ENCODE measurements at regions not wholly inside any gene's neighbourhood (a gene's known extent, or its start where the extent isn't known, plus 50 kb on each side); places are given as distances from the start of the nearest gene placed in this dataset.

DNA sequence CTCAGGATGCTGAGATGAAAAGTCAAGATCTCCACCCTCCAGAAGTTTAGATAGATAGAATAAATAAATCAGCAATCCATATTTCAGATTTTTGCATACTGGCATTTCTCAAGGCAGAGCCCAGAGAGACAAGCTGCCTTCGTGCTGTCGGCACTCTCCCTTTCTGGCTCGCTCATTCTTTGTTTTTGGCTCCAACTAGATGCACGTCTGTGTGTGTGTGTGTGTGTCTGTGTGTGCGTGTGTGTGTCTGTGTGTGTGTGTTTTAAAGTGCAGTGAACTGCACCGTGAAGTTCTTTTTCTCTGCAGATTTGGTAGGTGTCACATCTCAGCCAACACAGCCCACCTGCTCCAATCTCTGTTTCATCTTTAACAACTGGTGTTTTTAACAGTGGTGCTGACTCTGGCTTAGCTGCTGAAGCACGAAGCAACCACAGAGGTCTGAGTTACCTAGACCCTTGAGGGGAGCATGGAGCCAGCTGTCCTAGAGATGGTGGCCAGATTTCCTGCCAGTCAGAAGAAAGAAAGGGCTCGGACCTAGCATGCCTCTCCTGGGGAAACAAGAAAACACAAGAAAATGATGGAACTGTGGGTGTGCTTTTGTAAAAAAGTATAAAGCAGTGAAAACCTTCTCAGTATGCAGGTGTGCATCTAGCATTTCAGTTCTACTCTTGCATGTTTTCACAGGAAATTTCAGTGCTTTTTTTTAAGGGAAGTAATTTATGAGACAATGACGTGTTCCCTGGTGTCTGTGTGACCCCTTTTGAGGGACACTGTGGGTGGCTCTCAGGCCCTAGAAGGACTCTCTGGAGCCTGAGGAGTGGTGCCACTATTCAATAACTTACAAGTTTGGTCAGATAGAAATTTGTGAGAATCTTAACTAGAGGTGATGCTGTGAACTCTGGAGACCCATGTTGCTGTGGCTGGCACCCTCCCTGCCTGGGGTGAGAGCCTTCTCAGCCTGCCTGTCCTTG, 364.3 kb downstream of the RNF144A start:
- Histone ChIP-seq H3K27me3 (replicated peaks; ENCODE audit: control insufficient read depth, insufficient read depth, low read length) (no peaks in the 10 kb centered on the region; the same call in none of the 2 replicates), H3K9me3 (no peaks in the 10 kb centered on the region; the same call in 1 of the 2 replicates), H3K4me1 (no peaks in the 10 kb centered on the region), H3K36me3 (ENCODE audit: control insufficient read depth, insufficient read depth, low read length) (no peaks in the 10 kb centered on the region), H3K4me3 (ENCODE audit: low read depth, low read length) (no peak overlapping the region)
- Mint-ChIP-seq H3K36me3 (ENCODE audit: insufficient read depth, unreplicated experiment) (no peaks in the 10 kb centered on the region), H3K4me1 (ENCODE audit: low read depth, unreplicated experiment) (no peaks in the 10 kb centered on the region), H3K27me3 (ENCODE audit: insufficient read depth, unreplicated experiment) (peaks cover 5% of the 10 kb centered on the region), H3K4me3 (ENCODE audit: unreplicated experiment) (no peak overlapping the region), H3K27ac (ENCODE audit: unreplicated experiment) (no peak overlapping the region), H3K9me3 (ENCODE audit: unreplicated experiment) (no peaks in the 10 kb centered on the region)
- ChIA-PET POLR2A (no interaction called here), CTCF (no interaction called here)
- intact Hi-C loops (cut with micrococcal nuclease; ENCODE audit: unreplicated experiment): no loop called here
- DNase-seq: no peak
- no TSS peak for BruUV-seq (replicated peaks)
- TF ChIP-seq, protein P1, sequence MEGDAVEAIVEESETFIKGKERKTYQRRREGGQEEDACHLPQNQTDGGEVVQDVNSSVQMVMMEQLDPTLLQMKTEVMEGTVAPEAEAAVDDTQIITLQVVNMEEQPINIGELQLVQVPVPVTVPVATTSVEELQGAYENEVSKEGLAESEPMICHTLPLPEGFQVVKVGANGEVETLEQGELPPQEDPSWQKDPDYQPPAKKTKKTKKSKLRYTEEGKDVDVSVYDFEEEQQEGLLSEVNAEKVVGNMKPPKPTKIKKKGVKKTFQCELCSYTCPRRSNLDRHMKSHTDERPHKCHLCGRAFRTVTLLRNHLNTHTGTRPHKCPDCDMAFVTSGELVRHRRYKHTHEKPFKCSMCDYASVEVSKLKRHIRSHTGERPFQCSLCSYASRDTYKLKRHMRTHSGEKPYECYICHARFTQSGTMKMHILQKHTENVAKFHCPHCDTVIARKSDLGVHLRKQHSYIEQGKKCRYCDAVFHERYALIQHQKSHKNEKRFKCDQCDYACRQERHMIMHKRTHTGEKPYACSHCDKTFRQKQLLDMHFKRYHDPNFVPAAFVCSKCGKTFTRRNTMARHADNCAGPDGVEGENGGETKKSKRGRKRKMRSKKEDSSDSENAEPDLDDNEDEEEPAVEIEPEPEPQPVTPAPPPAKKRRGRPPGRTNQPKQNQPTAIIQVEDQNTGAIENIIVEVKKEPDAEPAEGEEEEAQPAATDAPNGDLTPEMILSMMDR (IDR thresholded peaks at IDR 0.05; ENCODE audit: insufficient read depth in 1 of 2, low read depth in 1 of 2, low read length in 1 of 2, severe bottlenecking in 1 of 2, unreplicated experiment in 1 of 2): no peak

DNA sequence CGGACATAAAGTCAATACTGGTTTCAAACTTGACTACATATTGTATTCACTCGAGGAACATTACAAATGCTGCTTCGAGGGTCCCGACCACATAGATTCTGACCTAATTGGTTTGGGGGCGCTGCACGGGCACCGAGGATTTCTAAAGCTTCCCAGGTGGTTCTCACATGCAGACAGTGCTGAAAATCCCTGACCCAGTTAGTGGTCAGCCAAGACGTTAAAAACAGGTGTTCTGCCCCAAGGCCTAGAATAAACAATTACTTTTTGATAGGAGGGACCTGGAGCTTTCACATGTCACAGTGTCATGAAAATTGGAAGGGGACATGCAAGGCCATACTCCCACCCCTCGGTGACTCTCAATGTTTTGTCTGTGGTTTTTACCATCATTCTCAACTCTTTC, 368.9 kb downstream of the RNF144A start:
- no peaks in the 10 kb centered on the region; the same call in 1 of the 2 replicates for H3K9me3 ChIP-seq
- H3K4me3 ChIP-seq (ENCODE audit: low read depth, low read length): no peak overlapping the region
- CTCF ChIA-PET: no interaction called here
- H3K4me1 Mint-ChIP-seq (ENCODE audit: low read depth, unreplicated experiment): no peaks in the 10 kb centered on the region
- H3K27ac Mint-ChIP-seq (ENCODE audit: unreplicated experiment): no peak overlapping the region
- no peaks in the 10 kb centered on the region for H3K36me3 Mint-ChIP-seq (ENCODE audit: insufficient read depth, unreplicated experiment)
- no peaks in the 10 kb centered on the region; the same call in none of the 2 replicates for H3K27me3 ChIP-seq (replicated peaks; ENCODE audit: control insufficient read depth, insufficient read depth, low read length)
- no peak for DNase-seq
- POLR2A ChIA-PET: no interaction called here
- peaks cover 2% of the 10 kb centered on the region for H3K27me3 Mint-ChIP-seq (ENCODE audit: insufficient read depth, unreplicated experiment)
- intact Hi-C loops (cut with micrococcal nuclease; ENCODE audit: unreplicated experiment): no loop called here
- no TSS peak for BruUV-seq (replicated peaks)
- no peak overlapping the region for H3K4me3 Mint-ChIP-seq (ENCODE audit: unreplicated experiment)
- H3K36me3 ChIP-seq (ENCODE audit: control insufficient read depth, insufficient read depth, low read length): no peaks in the 10 kb centered on the region
- TF ChIP-seq, protein P1 (IDR thresholded peaks at IDR 0.05; ENCODE audit: insufficient read depth in 1 of 2, low read depth in 1 of 2, low read length in 1 of 2, severe bottlenecking in 1 of 2, unreplicated experiment in 1 of 2): no peak
- H3K9me3 Mint-ChIP-seq (ENCODE audit: unreplicated experiment): no peaks in the 10 kb centered on the region
- H3K4me1 ChIP-seq: no peaks in the 10 kb centered on the region

DNA sequence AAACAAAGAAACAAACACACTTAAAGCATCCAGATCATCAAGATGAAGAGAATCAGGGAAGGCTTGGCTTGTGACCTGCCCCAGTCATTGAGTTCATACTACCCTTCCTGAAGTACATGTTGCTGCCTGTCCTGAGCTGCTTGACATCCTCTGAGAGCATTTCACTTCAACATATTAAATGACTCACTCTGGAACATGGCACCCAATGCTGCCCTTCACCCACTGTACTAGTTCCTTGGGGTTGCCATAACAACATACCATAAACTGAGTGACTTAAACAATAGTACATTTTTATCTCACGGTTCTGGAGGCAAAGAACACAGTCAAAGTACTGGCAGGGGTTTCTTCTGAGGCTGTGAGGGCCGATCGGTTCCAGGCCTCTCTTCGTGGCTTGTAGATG, 371.3 kb downstream of the RNF144A start:
- H3K27me3 ChIP-seq (replicated peaks; ENCODE audit: control insufficient read depth, insufficient read depth, low read length): no peaks in the 10 kb centered on the region; the same call in none of the 2 replicates
- H3K4me3 ChIP-seq (ENCODE audit: low read depth, low read length): no peak overlapping the region
- Mint-ChIP-seq H3K27me3 (ENCODE audit: insufficient read depth, unreplicated experiment) (peaks cover 5% of the 10 kb centered on the region), H3K36me3 (ENCODE audit: insufficient read depth, unreplicated experiment) (no peaks in the 10 kb centered on the region), H3K4me3 (ENCODE audit: unreplicated experiment) (no peak overlapping the region), H3K4me1 (ENCODE audit: low read depth, unreplicated experiment) (no peaks in the 10 kb centered on the region), H3K9me3 (ENCODE audit: unreplicated experiment) (no peaks in the 10 kb centered on the region), H3K27ac (ENCODE audit: unreplicated experiment) (no peak overlapping the region)
- H3K36me3 ChIP-seq (ENCODE audit: control insufficient read depth, insufficient read depth, low read length): no peaks in the 10 kb centered on the region
- ChIA-PET POLR2A (no interaction called here), CTCF (no interaction called here)
- H3K4me1 ChIP-seq: no peaks in the 10 kb centered on the region
- intact Hi-C loops (cut with micrococcal nuclease; ENCODE audit: unreplicated experiment): no loop called here
- no peaks in the 10 kb centered on the region; the same call in 1 of the 2 replicates for H3K9me3 ChIP-seq
- DNase-seq: no peak
- BruUV-seq (replicated peaks): no TSS peak
- TF ChIP-seq, protein P1 (IDR thresholded peaks at IDR 0.05; ENCODE audit: insufficient read depth in 1 of 2, low read depth in 1 of 2, low read length in 1 of 2, severe bottlenecking in 1 of 2, unreplicated experiment in 1 of 2): no peak

Data from Caco-2 (cell line).